ENCODE measurements at regions not wholly inside any gene's neighbourhood (a gene's known extent, or its start where the extent isn't known, plus 50 kb on each side); places are given as distances from the start of the nearest gene placed in this dataset.

GRCh38 chr2:12948961-12949353 is 232.2 kb downstream of the TRIB2 start:
- Mint-ChIP-seq H3K27me3 (peaks cover 38% of the 10 kb centered on the region), H3K36me3 (ENCODE audit: low read depth) (no peaks in the 10 kb centered on the region), H3K27ac (no peak overlapping the region), H3K4me3 (no peak overlapping the region), H3K9me3 (no peaks in the 10 kb centered on the region), H3K4me1 (ENCODE audit: low read depth) (peaks cover 23% of the 10 kb centered on the region)

GRCh38 chr2:12949406-12949805 is 232.7 kb downstream of the TRIB2 start:
- Mint-ChIP-seq H3K36me3 (ENCODE audit: low read depth) (no peaks in the 10 kb centered on the region), H3K27ac (no peak overlapping the region), H3K9me3 (no peaks in the 10 kb centered on the region), H3K4me3 (no peak overlapping the region), H3K27me3 (peaks cover 41% of the 10 kb centered on the region), H3K4me1 (ENCODE audit: low read depth) (peaks cover 23% of the 10 kb centered on the region)

GRCh38 chr2:12950174-12950573 is 233.4 kb downstream of the TRIB2 start:
- peaks cover 23% of the 10 kb centered on the region for H3K4me1 Mint-ChIP-seq (ENCODE audit: low read depth)
- H3K27ac Mint-ChIP-seq, result no peak overlapping the region
- H3K9me3 Mint-ChIP-seq, result no peaks in the 10 kb centered on the region
- H3K4me3 Mint-ChIP-seq, result no peak overlapping the region
- H3K27me3 Mint-ChIP-seq, result peaks cover 44% of the 10 kb centered on the region
- H3K36me3 Mint-ChIP-seq (ENCODE audit: low read depth), result no peaks in the 10 kb centered on the region

GRCh38 chr2:12950957-12951656 is 234.4 kb downstream of the TRIB2 start:
- H3K4me1 Mint-ChIP-seq (ENCODE audit: low read depth), result peaks cover 23% of the 10 kb centered on the region
- no peaks in the 10 kb centered on the region for H3K9me3 Mint-ChIP-seq
- no peaks in the 10 kb centered on the region for H3K36me3 Mint-ChIP-seq (ENCODE audit: low read depth)
- no peak overlapping the region for H3K4me3 Mint-ChIP-seq
- peaks cover 40% of the 10 kb centered on the region for H3K27me3 Mint-ChIP-seq
- no peak overlapping the region for H3K27ac Mint-ChIP-seq

GRCh38 chr2:12951657-12951973 is 234.9 kb downstream of the TRIB2 start:
- Mint-ChIP-seq H3K27ac (no peak overlapping the region), H3K36me3 (ENCODE audit: low read depth) (no peaks in the 10 kb centered on the region), H3K9me3 (no peaks in the 10 kb centered on the region), H3K27me3 (peaks cover 40% of the 10 kb centered on the region), H3K4me3 (no peak overlapping the region), H3K4me1 (ENCODE audit: low read depth) (peaks cover 23% of the 10 kb centered on the region)

GRCh38 chr2:12953596-12953995 is 236.9 kb downstream of the TRIB2 start:
- no peak overlapping the region for H3K27ac Mint-ChIP-seq
- H3K4me1 Mint-ChIP-seq (ENCODE audit: low read depth), result peaks cover 17% of the 10 kb centered on the region
- no peak overlapping the region for H3K4me3 Mint-ChIP-seq
- no peaks in the 10 kb centered on the region for H3K9me3 Mint-ChIP-seq
- peaks cover 52% of the 10 kb centered on the region for H3K27me3 Mint-ChIP-seq
- H3K36me3 Mint-ChIP-seq (ENCODE audit: low read depth), result no peaks in the 10 kb centered on the region

- Mint-ChIP-seq H3K27ac (no peak overlapping the region), H3K4me1 (ENCODE audit: low read depth) (no peaks in the 10 kb centered on the region), H3K9me3 (no peaks in the 10 kb centered on the region), H3K4me3 (no peak overlapping the region), H3K27me3 (peaks cover 62% of the 10 kb centered on the region), H3K36me3 (ENCODE audit: low read depth) (no peaks in the 10 kb centered on the region)
Observed at GRCh38 chr2:12955864-12956263, 239.1 kb downstream of the TRIB2 start.

- Mint-ChIP-seq H3K4me1 (ENCODE audit: low read depth) (no peaks in the 10 kb centered on the region), H3K27me3 (peaks cover 57% of the 10 kb centered on the region), H3K27ac (no peak overlapping the region), H3K36me3 (ENCODE audit: low read depth) (no peaks in the 10 kb centered on the region), H3K4me3 (no peak overlapping the region), H3K9me3 (no peaks in the 10 kb centered on the region)
Observed at GRCh38 chr2:12957251-12957650, 240.5 kb downstream of the TRIB2 start.

GRCh38 chr2:12959935-12960334 is 243.2 kb downstream of the TRIB2 start:
- Mint-ChIP-seq H3K4me1 (ENCODE audit: low read depth) (peaks cover 5% of the 10 kb centered on the region), H3K27me3 (peaks cover 36% of the 10 kb centered on the region), H3K27ac (no peak overlapping the region), H3K36me3 (ENCODE audit: low read depth) (no peaks in the 10 kb centered on the region), H3K4me3 (no peak overlapping the region), H3K9me3 (no peaks in the 10 kb centered on the region)

- Mint-ChIP-seq H3K27me3 (peaks cover 33% of the 10 kb centered on the region), H3K9me3 (no peaks in the 10 kb centered on the region), H3K36me3 (ENCODE audit: low read depth) (no peaks in the 10 kb centered on the region), H3K4me3 (no peak overlapping the region), H3K27ac (no peak overlapping the region), H3K4me1 (ENCODE audit: low read depth) (peaks cover 13% of the 10 kb centered on the region)
Observed at GRCh38 chr2:12960671-12961070, 243.9 kb downstream of the TRIB2 start.

- Mint-ChIP-seq H3K9me3 (no peaks in the 10 kb centered on the region), H3K27me3 (peaks cover 27% of the 10 kb centered on the region), H3K27ac (peak overlapping the region; percentile 74), H3K4me1 (ENCODE audit: low read depth) (peaks cover 25% of the 10 kb centered on the region), H3K4me3 (peak overlapping the region; percentile 40), H3K36me3 (ENCODE audit: low read depth) (no peaks in the 10 kb centered on the region)
Observed at GRCh38 chr2:12964904-12965539, 248.3 kb downstream of the TRIB2 start.

GRCh38 chr2:12965540-12966269 is 249.0 kb downstream of the TRIB2 start:
- Mint-ChIP-seq H3K27me3 (peaks cover 23% of the 10 kb centered on the region), H3K4me1 (ENCODE audit: low read depth) (peaks cover 25% of the 10 kb centered on the region), H3K36me3 (ENCODE audit: low read depth) (no peaks in the 10 kb centered on the region), H3K4me3 (peak overlapping the region; percentile 40), H3K9me3 (no peaks in the 10 kb centered on the region), H3K27ac (peak overlapping the region; percentile 74)

- Mint-ChIP-seq H3K27ac (no peak overlapping the region), H3K36me3 (ENCODE audit: low read depth) (no peaks in the 10 kb centered on the region), H3K4me3 (no peak overlapping the region), H3K9me3 (no peaks in the 10 kb centered on the region), H3K27me3 (peaks cover 29% of the 10 kb centered on the region), H3K4me1 (ENCODE audit: low read depth) (peaks cover 25% of the 10 kb centered on the region)
Observed at GRCh38 chr2:12967804-12968203, 251.1 kb downstream of the TRIB2 start.

GRCh38 chr2:12968399-12968798 is 251.7 kb downstream of the TRIB2 start:
- Mint-ChIP-seq H3K27me3 (peaks cover 29% of the 10 kb centered on the region), H3K36me3 (ENCODE audit: low read depth) (no peaks in the 10 kb centered on the region), H3K4me3 (no peak overlapping the region), H3K4me1 (ENCODE audit: low read depth) (peaks cover 25% of the 10 kb centered on the region), H3K9me3 (no peaks in the 10 kb centered on the region), H3K27ac (no peak overlapping the region)

- no peaks in the 10 kb centered on the region for H3K9me3 Mint-ChIP-seq
- no peaks in the 10 kb centered on the region for H3K36me3 Mint-ChIP-seq (ENCODE audit: low read depth)
- H3K27ac Mint-ChIP-seq, result no peak overlapping the region
- H3K4me3 Mint-ChIP-seq, result no peak overlapping the region
- H3K27me3 Mint-ChIP-seq, result peaks cover 29% of the 10 kb centered on the region
- H3K4me1 Mint-ChIP-seq (ENCODE audit: low read depth), result peaks cover 11% of the 10 kb centered on the region
Observed at GRCh38 chr2:12970861-12971260, 254.1 kb downstream of the TRIB2 start.

Measured in stimulated activated naive CD8-positive, alpha-beta T cell treated with anti-CD3 and anti-CD28 coated beads, Interleukin-15, Interleukin-2, amounts not matched to agents 100 ng/mL and 50 ng/mL, for 24 hours (primary cell).